DOHH2 (cell line): ENCODE measurements at regions not wholly inside any gene's neighbourhood (a gene's known extent, or its start where the extent isn't known, plus 50 kb on each side); places are given as distances from the start of the nearest gene placed in this dataset.

ENCODE experiments used
- H3F3A ChIP-seq: fragments of 200-600 bp; sonication (generic), shearing (Covaris generic); 2 replicates; pipeline ENCODE4 v1.6.0; 2016; ENCODE audit warnings: antibody characterized with exemption, mild to moderate bottlenecking; ENCODE audit not compliant: control insufficient read depth, insufficient read depth
- H3K27ac ChIP-seq: fragments of 200-600 bp; sonication (generic); 2 replicates; pipeline ENCODE4 v1.5.1; 2014; ENCODE audit warnings: low read depth, mild to moderate bottlenecking, low read length, moderate library complexity
- H3K27me3 ChIP-seq: fragments of 200-600 bp; sonication (generic); 2 replicates; pipeline ENCODE4 v1.6.1; 2014; ENCODE audit warnings: mild to moderate bottlenecking, low read length, mixed read lengths; ENCODE audit not compliant: control insufficient read depth
- H3K36me3 ChIP-seq: fragments of 200-600 bp; sonication (generic); 2 replicates; pipeline ENCODE4 v1.6.1; 2014; ENCODE audit warnings: mild to moderate bottlenecking, low read length, moderate library complexity, mixed read lengths; ENCODE audit not compliant: control insufficient read depth
- H3K4me1 ChIP-seq: fragments of 200-600 bp; sonication (generic); 2 replicates; pipeline ENCODE4 v1.6.1; 2014; ENCODE audit warnings: mild to moderate bottlenecking, low read length, mixed read lengths; ENCODE audit not compliant: control insufficient read depth
- H3K4me2 ChIP-seq: fragments of 200-600 bp; sonication (generic); 2 replicates; pipeline ENCODE4 v1.6.0; 2014; ENCODE audit warnings: mild to moderate bottlenecking, low read length, moderate library complexity
- H3K4me3 ChIP-seq: fragments of 200-600 bp; sonication (generic); 2 replicates; pipeline ENCODE4 v1.5.1; 2014; ENCODE audit warnings: mild to moderate bottlenecking, low read length, mixed read lengths
- H3K79me2 ChIP-seq: fragments of 200-600 bp; sonication (generic); 2 replicates; pipeline ENCODE4 v1.6.1; 2014; ENCODE audit warnings: mild to moderate bottlenecking, low read length, mixed read lengths; ENCODE audit not compliant: control insufficient read depth
- H3K9me2 ChIP-seq: fragments of 200-600 bp; sonication (generic); replicated peaks from 2 replicates; pipeline ENCODE4 v1.6.1; 2014; ENCODE audit warnings: mild to moderate bottlenecking, low read length, mixed read lengths; ENCODE audit not compliant: control insufficient read depth
- H3K9me3 ChIP-seq: fragments of 200-600 bp; sonication (generic); 2 replicates; pipeline ENCODE4 v1.6.1; 2014; ENCODE audit warnings: antibody characterized with exemption, low read length, mixed read lengths; ENCODE audit not compliant: control insufficient read depth, insufficient read depth
- H4K20me1 ChIP-seq: fragments of 200-600 bp; sonication (generic); 2 replicates; pipeline ENCODE4 v1.6.0; 2014; ENCODE audit warnings: low read depth, mild to moderate bottlenecking, antibody characterized with exemption, low read length, moderate library complexity; ENCODE audit not compliant: control insufficient read depth, insufficient read depth
- EZH2phosphoT487 ChIP-seq: fragments of 200-600 bp; sonication (generic); IDR thresholded peaks from 2 replicates; pipeline ENCODE4 v1.6.1; 2017; ENCODE audit warnings: borderline replicate concordance, mild to moderate bottlenecking, antibody characterized with exemption, low read length, moderate library complexity, mixed read lengths
- TF ChIP-seq, protein P1 (sequence below): fragments of 200-600 bp; sonication (generic); IDR thresholded peaks from one replicate; pipeline ENCODE4 v1.5.1; 2014; ENCODE audit warnings: antibody characterized with exemption, mild to moderate bottlenecking, low read depth, low read length; ENCODE audit not compliant: poor library complexity, severe bottlenecking

DNA sequence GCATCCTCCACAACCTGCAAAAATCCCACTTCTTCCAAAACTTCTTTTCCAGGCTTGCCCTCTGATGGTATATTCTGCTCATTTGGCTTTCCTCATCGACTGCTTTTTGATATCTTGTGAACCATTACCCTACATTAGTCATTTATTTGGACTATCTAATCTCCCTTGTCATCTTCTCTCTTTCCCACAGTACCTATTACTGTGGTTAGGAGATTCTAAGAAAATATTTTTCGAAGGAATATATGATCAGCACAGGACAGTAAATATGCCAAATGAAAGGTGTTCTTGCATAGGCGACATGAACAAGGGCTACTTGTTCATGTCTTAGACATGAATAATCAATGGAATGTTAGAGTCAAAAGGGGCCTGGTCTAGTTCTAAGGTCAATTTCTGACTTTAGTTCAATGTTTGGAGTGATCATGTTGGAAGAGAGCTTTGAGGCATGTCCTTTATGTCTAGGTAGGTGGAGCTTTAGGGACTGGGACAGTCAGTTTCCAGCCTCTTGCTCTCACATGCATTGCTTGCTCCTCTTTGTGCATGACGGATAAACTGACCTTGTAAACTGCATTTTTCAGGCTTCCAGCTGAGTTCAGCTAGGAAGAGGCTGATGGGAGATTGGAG, 243.4 kb upstream of the RPS23 start:
- Histone ChIP-seq H3K9me3 (no peaks in the 10 kb centered on the region), H3F3A (no peaks in the 10 kb centered on the region), H3K79me2 (no peaks in the 10 kb centered on the region), H3K27ac (no peak overlapping the region), H3K9me2 (no peaks in the 10 kb centered on the region), H3K36me3 (no peaks in the 10 kb centered on the region), H3K4me3 (no peak overlapping the region), H3K4me2 (no peak overlapping the region), H3K27me3 (no peaks in the 10 kb centered on the region), H3K4me1 (no peaks in the 10 kb centered on the region), H4K20me1 (no peaks in the 10 kb centered on the region)
- no peak for TF ChIP-seq EZH2phosphoT487
- TF ChIP-seq, protein P1, sequence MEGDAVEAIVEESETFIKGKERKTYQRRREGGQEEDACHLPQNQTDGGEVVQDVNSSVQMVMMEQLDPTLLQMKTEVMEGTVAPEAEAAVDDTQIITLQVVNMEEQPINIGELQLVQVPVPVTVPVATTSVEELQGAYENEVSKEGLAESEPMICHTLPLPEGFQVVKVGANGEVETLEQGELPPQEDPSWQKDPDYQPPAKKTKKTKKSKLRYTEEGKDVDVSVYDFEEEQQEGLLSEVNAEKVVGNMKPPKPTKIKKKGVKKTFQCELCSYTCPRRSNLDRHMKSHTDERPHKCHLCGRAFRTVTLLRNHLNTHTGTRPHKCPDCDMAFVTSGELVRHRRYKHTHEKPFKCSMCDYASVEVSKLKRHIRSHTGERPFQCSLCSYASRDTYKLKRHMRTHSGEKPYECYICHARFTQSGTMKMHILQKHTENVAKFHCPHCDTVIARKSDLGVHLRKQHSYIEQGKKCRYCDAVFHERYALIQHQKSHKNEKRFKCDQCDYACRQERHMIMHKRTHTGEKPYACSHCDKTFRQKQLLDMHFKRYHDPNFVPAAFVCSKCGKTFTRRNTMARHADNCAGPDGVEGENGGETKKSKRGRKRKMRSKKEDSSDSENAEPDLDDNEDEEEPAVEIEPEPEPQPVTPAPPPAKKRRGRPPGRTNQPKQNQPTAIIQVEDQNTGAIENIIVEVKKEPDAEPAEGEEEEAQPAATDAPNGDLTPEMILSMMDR: no peak

DNA sequence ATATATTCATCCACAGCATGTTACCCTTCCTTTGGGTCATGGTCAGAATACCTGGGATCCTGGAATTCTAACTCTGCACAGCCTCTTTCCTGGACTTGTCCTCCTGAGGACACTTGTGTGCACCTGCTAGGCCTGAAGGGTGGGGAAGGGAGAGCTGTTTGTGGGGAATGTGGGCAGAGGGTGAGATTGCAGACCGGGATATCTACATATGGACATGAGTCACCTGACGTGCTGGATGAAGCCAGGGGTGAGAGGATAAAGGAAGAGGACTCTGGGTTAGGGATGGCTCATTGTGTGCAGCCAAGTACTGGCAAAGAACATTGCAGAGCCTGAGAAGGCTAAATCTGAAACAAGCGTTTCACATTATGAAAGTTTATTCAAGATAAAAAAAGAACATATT, 241.4 kb upstream of the RPS23 start:
- Histone ChIP-seq H3K27ac (no peak overlapping the region), H4K20me1 (no peaks in the 10 kb centered on the region), H3K79me2 (no peaks in the 10 kb centered on the region), H3K4me3 (no peak overlapping the region), H3K27me3 (no peaks in the 10 kb centered on the region), H3K36me3 (no peaks in the 10 kb centered on the region), H3F3A (no peaks in the 10 kb centered on the region), H3K4me2 (no peak overlapping the region), H3K4me1 (no peaks in the 10 kb centered on the region), H3K9me3 (no peaks in the 10 kb centered on the region), H3K9me2 (no peaks in the 10 kb centered on the region)
- TF ChIP-seq EZH2phosphoT487: no peak
- TF ChIP-seq, protein P1: no peak

DNA sequence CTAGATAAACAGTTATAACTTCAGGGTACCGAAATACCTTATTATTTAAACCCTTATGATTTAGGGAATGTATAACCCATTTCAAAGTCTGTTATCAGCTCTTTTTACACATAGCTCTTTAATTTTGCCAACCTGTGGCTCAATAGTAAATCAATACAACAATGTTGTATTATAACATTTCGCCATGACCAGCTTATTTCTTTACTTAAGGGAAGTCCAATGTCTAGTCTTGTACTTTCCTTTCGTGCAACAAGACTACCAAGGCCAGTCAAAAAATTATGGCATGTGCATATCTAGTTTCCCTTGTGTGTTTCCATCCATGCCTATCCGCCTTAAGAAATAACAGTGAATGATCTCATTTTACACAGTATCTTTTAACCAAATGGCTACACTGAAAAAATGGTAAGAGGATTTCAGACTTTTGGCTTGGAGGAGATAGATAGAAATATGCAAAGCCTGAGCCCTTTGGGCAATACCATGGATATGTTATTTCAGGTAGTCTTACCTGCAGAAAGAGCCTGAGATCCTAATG, 239.5 kb upstream of the RPS23 start:
- Histone ChIP-seq H3K4me1 (no peaks in the 10 kb centered on the region), H3K27me3 (no peaks in the 10 kb centered on the region), H3K27ac (no peak overlapping the region), H3K4me2 (no peak overlapping the region), H3K79me2 (no peaks in the 10 kb centered on the region), H3K9me2 (no peaks in the 10 kb centered on the region), H3K9me3 (no peaks in the 10 kb centered on the region), H3K4me3 (no peak overlapping the region), H3K36me3 (no peaks in the 10 kb centered on the region), H3F3A (no peaks in the 10 kb centered on the region), H4K20me1 (no peaks in the 10 kb centered on the region)
- TF ChIP-seq, protein P1: no peak
- no peak for TF ChIP-seq EZH2phosphoT487
